Skeletal muscle cell (primary cell): ENCODE measurements at regions not wholly inside any gene's neighbourhood (a gene's known extent, or its start where the extent isn't known, plus 50 kb on each side); places are given as distances from the start of the nearest gene placed in this dataset.
A peak's percentile ranks its signal among the peaks of the same experiment; 100 is the strongest.

ENCODE experiments used
- DNase-seq: peaks from one replicate; pipeline ENCODE4 v3.0.0-alpha.2; 2010; ENCODE audit warnings: low read depth
- H3K4me3 ChIP-seq: 2 replicates; pipeline ENCODE4 v1.5.1; 2011; ENCODE audit warnings: low read depth, mild to moderate bottlenecking, control low read depth, low read length, moderate library complexity

- no peak overlapping the region for H3K4me3 ChIP-seq
- DNase-seq, result peak; percentile 4
Measured at GRCh38 chr7:136163340-136163801, 186.2 kb upstream of the MTPN start.

- no peak for DNase-seq
- no peak overlapping the region for H3K4me3 ChIP-seq
Measured at GRCh38 chr7:136150311-136150710, 173.2 kb upstream of the MTPN start.

- no peak for DNase-seq
- no peak overlapping the region for H3K4me3 ChIP-seq
Measured at GRCh38 chr7:136148920-136149319, 171.8 kb upstream of the MTPN start.

- no peak for DNase-seq
- H3K4me3 ChIP-seq, result no peak overlapping the region
Measured at GRCh38 chr7:136146925-136147324, 169.8 kb upstream of the MTPN start.

- no peak for DNase-seq
- no peak overlapping the region for H3K4me3 ChIP-seq
Measured at GRCh38 chr7:136144182-136144581, 167.0 kb upstream of the MTPN start.

- no peak overlapping the region for H3K4me3 ChIP-seq
- DNase-seq, result no peak
Measured at GRCh38 chr7:136143271-136143670, 166.1 kb upstream of the MTPN start.

- no peak overlapping the region for H3K4me3 ChIP-seq
- DNase-seq, result no peak
Measured at GRCh38 chr7:136142583-136142982, 165.4 kb upstream of the MTPN start.

GRCh38 chr7:136140469-136140868, 163.3 kb upstream of the MTPN start:
- no peak overlapping the region for H3K4me3 ChIP-seq
- no peak for DNase-seq

- DNase-seq, result no peak
- no peak overlapping the region for H3K4me3 ChIP-seq
Measured at GRCh38 chr7:136139417-136139816, 162.3 kb upstream of the MTPN start.

- DNase-seq, result no peak
- H3K4me3 ChIP-seq, result no peak overlapping the region
Measured at GRCh38 chr7:136138991-136139390, 161.8 kb upstream of the MTPN start.

- H3K4me3 ChIP-seq, result no peak overlapping the region
- DNase-seq, result no peak
Measured at GRCh38 chr7:136136906-136137454, 159.8 kb upstream of the MTPN start.

- peak; percentile 58 for DNase-seq
- no peak overlapping the region for H3K4me3 ChIP-seq
Measured at GRCh38 chr7:136134503-136134902, 157.3 kb upstream of the MTPN start.

- peak; percentile 33 for DNase-seq
Measured at GRCh38 chr7:136133551-136133950, 156.4 kb upstream of the MTPN start.

GRCh38 chr7:136131304-136131630, 154.1 kb upstream of the MTPN start:
- no peak for DNase-seq
- H3K4me3 ChIP-seq, result no peak overlapping the region

More at GRCh38 chr7:136133551-136133950, 156.4 kb upstream of the MTPN start:
- no peak overlapping the region for H3K4me3 ChIP-seq

- H3K4me3 ChIP-seq, result no peak overlapping the region
- DNase-seq, result no peak
Measured at GRCh38 chr7:136130511-136131303, 153.5 kb upstream of the MTPN start.

- no peak overlapping the region for H3K4me3 ChIP-seq
- no peak for DNase-seq
Measured at GRCh38 chr7:136128050-136128449, 150.9 kb upstream of the MTPN start.

GRCh38 chr7:136123352-136123751, 146.2 kb upstream of the MTPN start:
- DNase-seq, result no peak
- no peak overlapping the region for H3K4me3 ChIP-seq

GRCh38 chr7:136122026-136122425, 144.9 kb upstream of the MTPN start:
- H3K4me3 ChIP-seq, result no peak overlapping the region
- DNase-seq, result no peak

GRCh38 chr7:136117539-136117938, 140.4 kb upstream of the MTPN start:
- DNase-seq, result no peak

GRCh38 chr7:136116186-136116585, 139.0 kb upstream of the MTPN start:
- no peak for DNase-seq
- H3K4me3 ChIP-seq, result no peak overlapping the region

More at GRCh38 chr7:136117539-136117938, 140.4 kb upstream of the MTPN start:
- H3K4me3 ChIP-seq, result no peak overlapping the region
